NCI-H446 (cell line): ENCODE measurements at regions not wholly inside any gene's neighbourhood (a gene's known extent, or its start where the extent isn't known, plus 50 kb on each side); places are given as distances from the start of the nearest gene placed in this dataset.

Experiments used
- DNase-seq, 2 experiments: peaks; one replicate each; lab custom pipeline; 2025; lab: John Stamatoyannopoulos, UW

GRCh38 chr3:113051787-113052186, 61.0 kb downstream of the GTPBP8 start:
- peak; percentile 89 to 97 for DNase-seq

GRCh38 chr3:113053169-113053568, 62.4 kb downstream of the GTPBP8 start:
- DNase-seq: no peak

GRCh38 chr3:113054552-113054951, 63.8 kb downstream of the GTPBP8 start:
- no peak for DNase-seq

DNA sequence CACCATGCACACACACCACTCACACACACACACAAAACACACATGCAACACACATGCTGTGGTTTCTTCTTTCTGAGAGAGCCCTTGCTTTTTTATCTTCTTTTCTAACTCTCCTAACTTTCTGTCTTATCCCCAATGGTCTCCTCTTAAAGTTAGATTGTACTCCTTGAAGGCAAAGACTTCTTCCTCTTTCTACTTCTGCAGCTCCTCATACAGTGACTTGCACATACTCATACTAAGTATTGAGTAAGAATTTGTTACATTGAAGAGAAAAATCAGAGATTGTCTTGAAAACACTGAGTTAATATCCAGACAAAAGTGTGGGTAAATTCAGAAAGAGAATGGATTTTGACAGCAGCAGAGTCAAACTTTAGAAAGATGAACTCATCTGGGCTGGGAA, 64.4 kb downstream of the GTPBP8 start:
- no peak for DNase-seq

DNA sequence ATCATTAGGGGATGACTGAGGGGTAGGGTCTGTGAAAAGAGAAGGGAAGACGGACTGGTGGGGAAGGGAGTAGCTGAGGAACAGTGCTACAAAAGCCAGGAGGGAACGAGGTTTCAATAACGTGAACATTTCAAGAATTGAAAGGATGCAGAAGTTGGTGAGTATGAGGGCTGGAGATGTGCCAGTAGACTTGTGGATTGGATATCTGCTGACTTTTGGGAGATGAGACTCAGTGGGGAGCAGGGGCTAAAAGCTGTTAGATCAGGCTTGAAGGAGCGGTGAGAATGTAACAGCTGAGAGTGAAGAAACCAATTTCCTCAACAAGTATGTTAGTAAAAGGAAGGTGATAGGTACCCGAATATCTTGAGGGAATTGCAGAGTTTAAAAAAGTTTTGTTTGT, 65.2 kb downstream of the GTPBP8 start:
- DNase-seq: no peak

- no peak for DNase-seq
Measured at GRCh38 chr3:113057117-113057516, 66.3 kb downstream of the GTPBP8 start.

DNA sequence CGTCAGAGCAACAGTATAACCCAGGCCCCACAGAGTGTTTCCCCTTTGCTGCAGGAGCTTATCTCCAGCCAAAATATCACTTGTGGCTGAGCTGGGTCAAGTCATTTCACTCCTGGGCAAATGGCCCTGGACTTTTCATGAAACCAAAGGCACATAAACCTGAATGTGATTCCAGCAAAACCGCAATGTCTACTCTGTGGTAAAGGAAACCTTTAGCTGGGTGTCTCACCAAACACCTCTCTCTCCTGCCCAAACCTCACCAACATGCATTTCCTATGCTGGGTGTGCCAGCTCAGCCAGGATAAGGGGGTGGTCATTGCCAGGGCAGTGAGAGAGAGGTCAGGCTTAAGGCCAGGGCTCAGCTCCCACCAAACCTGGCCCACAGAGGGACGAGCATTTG, 67.4 kb downstream of the GTPBP8 start:
- DNase-seq: no peak

DNA sequence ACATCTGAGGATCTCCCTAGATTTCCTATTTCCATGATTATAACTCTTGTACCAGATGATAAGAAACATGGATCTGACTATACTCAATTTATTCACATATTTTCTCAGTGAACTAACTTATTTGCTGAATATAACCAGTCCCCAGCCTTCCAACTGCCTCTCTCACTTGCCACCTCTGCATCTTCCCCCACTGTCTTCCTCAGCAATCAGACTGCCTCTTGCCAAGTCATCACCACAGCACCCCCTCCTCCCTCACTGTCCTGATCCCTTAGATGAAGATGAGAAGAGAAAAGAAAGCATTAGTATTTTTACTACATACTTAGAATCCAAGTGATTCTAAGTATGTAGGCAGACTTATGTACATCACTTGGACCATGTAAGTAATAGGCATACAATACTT, 71.9 kb downstream of the GTPBP8 start:
- no peak for DNase-seq

DNA sequence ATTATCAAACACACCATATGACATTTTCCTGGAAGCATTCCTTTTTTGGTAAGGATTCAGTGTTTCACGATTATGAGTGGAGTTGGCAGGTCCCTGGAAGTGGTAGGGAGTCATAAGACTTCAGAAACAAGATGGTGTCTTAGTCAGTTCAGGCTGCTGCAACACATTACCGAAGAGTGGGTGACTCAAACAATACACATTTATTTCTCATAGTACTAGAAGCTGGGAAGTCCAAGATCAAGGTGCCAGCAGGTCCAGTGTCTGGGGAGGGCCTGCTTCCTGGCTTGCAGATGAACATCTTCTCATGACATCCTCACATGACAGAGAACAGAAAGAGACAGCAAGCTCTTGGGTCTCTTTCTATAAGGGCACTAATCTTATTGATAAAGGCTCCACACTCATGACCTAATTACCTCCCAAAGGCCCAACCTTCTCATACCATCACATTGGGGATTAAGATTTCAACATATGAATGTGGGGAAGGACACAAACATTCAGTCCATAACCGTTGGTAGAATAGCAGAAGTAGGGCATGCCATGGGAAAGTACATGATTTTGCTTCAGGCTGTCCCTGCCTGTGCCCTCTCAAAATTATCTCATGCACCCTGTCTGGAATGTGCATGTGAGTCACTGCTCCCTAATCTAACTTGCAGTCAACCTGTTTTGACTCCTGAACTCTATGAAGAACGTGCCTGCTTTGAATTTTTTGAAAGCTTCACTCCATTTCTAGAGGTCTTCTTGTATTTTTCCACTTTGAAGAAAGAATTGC, 72.5 kb downstream of the GTPBP8 start:
- no peak for DNase-seq

DNA sequence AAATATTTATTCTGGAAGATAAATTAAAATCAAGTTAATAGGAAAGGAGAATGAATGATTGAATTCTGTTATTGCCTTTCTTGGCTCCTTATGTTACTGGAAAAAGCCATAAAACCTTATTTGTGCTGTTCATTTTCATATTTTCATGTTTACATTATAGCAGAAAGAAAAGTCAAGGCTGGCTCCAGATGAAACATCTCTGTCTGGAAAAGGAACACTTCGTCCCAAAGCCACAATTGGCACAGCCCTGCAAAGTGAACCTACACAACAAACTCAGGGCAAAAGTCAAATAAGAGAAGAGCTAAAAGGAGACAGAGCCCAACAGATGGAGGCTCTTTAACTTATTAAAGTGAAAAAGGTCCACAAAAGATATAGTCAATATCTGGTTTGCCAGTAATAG, 73.4 kb downstream of the GTPBP8 start:
- no peak for DNase-seq

DNA sequence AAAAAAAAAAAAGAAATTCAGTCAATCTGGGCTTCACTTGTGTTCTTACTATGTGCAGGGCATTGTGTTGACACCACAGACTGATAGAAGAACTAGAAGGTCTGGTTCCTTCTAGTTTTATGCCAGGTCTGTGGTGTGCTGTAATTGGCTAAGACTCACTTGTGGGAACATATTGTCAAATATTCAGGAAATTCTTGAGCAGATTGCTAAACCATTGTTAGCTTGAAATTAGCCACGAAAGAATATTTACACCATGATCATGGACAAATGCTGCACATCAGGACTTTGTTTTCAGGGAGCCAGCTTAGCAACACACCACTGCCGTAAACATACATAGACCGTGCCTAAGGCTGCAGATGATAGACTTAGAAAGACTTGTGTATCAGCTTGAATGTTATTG, 74.6 kb downstream of the GTPBP8 start:
- DNase-seq: no peak

DNA sequence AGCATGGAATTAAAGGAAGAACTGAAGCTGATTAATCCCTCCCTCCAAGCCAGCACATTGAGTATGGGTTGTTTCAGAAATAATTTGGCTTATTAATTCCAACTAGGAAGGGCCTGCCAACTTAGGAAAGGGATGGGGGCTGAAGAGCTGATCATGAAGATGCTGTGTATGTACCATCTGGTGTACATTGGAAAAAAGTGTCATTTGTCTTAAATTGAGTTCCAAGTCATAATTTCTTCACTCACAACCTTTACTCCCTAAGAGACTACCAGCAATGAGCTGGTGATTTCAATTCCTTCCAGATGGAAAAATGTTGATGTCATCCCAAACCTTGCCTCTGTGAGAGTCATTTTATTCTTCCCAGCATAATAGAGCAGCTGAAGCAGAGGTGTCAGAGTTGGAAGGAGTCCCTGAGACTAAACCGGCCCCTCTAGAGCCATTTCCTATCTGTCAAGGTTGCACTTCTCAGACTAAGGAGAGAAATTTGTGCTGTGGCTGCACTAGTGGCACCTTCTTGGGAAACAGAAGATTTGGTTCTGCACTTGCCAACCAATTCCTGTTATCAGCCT, 79.4 kb downstream of the GTPBP8 start:
- peak; percentile 93 to 99 for DNase-seq

DNA sequence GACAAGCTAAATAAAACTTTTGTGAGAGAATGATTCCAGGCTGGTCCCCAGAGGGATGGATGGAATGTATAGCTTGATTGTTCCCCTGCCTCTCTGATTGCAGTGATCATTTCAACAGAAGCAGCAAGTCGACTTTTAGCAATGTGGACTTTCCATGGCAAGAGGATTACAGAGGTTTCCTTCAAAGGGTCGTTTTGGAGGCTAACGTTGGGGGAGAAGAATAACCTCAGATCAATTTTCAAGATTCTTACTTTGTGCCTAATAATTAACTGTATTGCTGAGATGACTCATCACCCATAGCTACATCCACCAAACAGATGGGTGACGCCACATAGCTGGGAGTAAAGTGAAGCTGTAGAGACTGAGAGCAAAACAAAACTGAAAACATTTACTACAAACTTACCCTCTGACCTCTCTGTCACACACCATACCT, 79.9 kb downstream of the GTPBP8 start:
- peak; percentile 65 to 84 for DNase-seq

- no peak for DNase-seq
Measured at GRCh38 chr3:113075588-113075987, 84.8 kb downstream of the GTPBP8 start.

- no peak for DNase-seq
Measured at GRCh38 chr3:113079218-113079961, 88.6 kb downstream of the GTPBP8 start.

GRCh38 chr3:113084777-113085176, 94.0 kb downstream of the GTPBP8 start:
- peak in 1 of 2 experiments; percentile 34 for DNase-seq

- no peak for DNase-seq
Measured at GRCh38 chr3:113086560-113087461, 96.0 kb downstream of the GTPBP8 start.

- DNase-seq: peak; percentile 31 to 40
Measured at GRCh38 chr3:113088616-113089015, 97.8 kb downstream of the GTPBP8 start.

DNA sequence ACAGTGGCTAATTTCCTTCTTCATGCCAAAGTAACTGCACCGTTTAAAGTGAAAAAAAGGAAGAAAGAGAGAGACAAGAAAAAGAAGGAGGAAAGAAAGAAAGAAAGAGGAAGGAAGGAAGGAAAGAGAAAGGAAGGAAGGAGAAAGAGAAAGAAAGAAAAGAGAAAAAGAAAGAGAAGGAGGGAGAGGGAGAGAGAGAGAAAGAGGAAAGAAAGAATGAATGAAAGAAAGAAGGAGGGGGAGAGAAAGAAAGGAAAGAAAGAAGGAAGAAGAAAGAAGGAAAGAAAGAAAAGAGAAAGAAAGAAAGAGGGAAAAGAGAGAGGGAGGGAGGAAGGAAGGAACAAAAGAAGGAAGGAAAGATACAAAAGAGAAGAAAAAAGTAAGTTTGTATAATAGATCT, 100.6 kb downstream of the GTPBP8 start:
- DNase-seq: no peak

DNA sequence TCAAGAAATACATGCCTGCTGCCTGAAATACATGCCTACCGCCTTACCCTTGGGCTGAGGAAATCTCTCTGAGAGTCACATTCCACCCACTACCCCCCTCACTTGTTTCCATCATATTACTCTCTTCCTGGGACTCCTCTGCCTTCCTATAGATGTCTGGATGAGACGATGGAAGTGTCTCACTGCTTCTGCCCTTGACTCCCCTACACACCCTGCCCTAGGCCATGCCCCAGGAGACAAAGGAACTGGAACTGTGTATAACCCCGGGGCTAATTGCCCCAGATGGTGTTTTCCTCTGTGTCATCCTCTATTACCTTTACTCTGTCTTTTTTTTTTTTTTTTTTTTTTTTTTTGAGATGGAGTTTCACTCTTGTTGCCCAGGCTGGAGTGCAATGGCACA, 102.0 kb downstream of the GTPBP8 start:
- DNase-seq: no peak

DNA sequence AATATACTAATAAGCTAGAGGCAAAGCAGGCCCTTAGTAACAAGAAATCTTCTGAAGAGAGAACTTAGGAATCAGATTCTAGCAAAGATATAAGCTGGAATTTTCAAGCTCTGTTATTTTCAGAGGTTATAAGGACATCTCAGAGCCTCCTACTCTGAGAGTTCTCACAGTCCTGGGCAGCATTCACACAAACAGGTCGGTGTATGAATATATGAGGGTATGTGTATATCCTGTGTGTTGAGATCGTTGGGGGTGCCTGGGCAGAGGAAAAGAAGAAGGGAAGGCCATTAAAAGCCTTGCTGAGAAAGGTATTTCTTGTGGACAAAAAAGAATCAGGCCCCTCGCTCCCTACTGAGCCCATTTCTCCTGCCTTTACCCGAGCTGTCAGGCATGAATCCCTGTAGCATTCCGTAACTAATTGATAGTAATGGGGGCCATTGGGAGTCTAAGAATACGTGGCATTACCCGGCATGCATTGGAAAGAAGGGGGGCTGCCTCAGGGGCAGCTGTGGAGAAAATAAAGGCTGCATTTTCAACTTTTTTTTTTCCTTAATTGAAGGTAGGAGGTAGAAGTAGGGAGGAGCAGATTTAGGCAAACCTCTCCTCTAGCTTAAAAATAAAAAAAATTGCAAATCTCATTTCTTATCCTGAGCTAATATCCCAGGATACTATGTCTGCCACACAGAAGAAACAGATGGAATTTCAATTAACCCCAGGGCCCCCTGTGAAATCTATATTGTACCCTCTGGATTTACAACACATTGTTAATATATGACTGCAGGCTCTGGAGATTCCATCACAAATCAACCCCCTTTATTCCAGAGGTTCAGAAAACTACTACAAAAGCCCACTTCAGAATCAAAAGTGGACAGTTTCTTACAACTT, 103.8 kb downstream of the GTPBP8 start:
- DNase-seq: no peak
